ENCODE measurements at regions not wholly inside any gene's neighbourhood (a gene's known extent, or its start where the extent isn't known, plus 50 kb on each side); places are given as distances from the start of the nearest gene placed in this dataset.
"Not testable (repeated sequence)": the region's sequence is repeated elsewhere in the genome, so short reads cannot be mapped to it uniquely, and the experiment has no call there.

GRCh38 chr4:92021788-92022187 is 282.0 kb upstream of the GRID2 start:
- no peak overlapping the region for H3K27ac ChIP-seq (ENCODE audit: low read depth, low read length)
- H3K27me3 ChIP-seq (ENCODE audit: insufficient read depth, low read length), result no peaks in the 10 kb centered on the region
- H2AFZ ChIP-seq (ENCODE audit: low read length), result no peak overlapping the region
- no peaks in the 10 kb centered on the region for H3K4me1 ChIP-seq (ENCODE audit: insufficient read depth, low read length)
- no peaks in the 10 kb centered on the region for H3K79me2 ChIP-seq (ENCODE audit: insufficient read depth, low read length)
- H3K36me3 ChIP-seq (ENCODE audit: insufficient read depth, low read length), result no peaks in the 10 kb centered on the region
- H4K20me1 ChIP-seq (ENCODE audit: insufficient read depth, low read length), result no peaks in the 10 kb centered on the region
- no peak for DNase-seq (ENCODE audit: insufficient read length, low spot score, missing footprints)
- H3K9me3 ChIP-seq (ENCODE audit: low read depth, low read length), result no peaks in the 10 kb centered on the region
- no peak overlapping the region for H3K4me2 ChIP-seq (ENCODE audit: insufficient read depth, low read length)
- H3K4me3 ChIP-seq (ENCODE audit: insufficient read depth, low read length), result no peak overlapping the region
- no peak for TF ChIP-seq CTCF (IDR thresholded peaks at IDR 0.05; ENCODE audit: extremely low read depth, low read depth, low read length)

- not testable (repeated sequence) for H4K20me1 ChIP-seq (ENCODE audit: insufficient read depth, low read length); H3K79me2 ChIP-seq (ENCODE audit: insufficient read depth, low read length); H3K4me3 ChIP-seq (ENCODE audit: insufficient read depth, low read length); H3K36me3 ChIP-seq (ENCODE audit: insufficient read depth, low read length); H3K4me1 ChIP-seq (ENCODE audit: insufficient read depth, low read length); H3K4me2 ChIP-seq (ENCODE audit: insufficient read depth, low read length); H3K27ac ChIP-seq (ENCODE audit: low read depth, low read length); H3K9me3 ChIP-seq (ENCODE audit: low read depth, low read length); H3K27me3 ChIP-seq (ENCODE audit: insufficient read depth, low read length); H2AFZ ChIP-seq (ENCODE audit: low read length); DNase-seq (ENCODE audit: insufficient read length, low spot score, missing footprints)
These were observed 274.9 kb upstream of the GRID2 start for GRCh38 chr4:92028830-92029229.

GRCh38 chr4:92031825-92032224 is 271.9 kb upstream of the GRID2 start:
- no peaks in the 10 kb centered on the region for H4K20me1 ChIP-seq (ENCODE audit: insufficient read depth, low read length)
- H3K27ac ChIP-seq (ENCODE audit: low read depth, low read length), result no peak overlapping the region
- no peaks in the 10 kb centered on the region for H3K9me3 ChIP-seq (ENCODE audit: low read depth, low read length)
- no peak overlapping the region for H3K4me2 ChIP-seq (ENCODE audit: insufficient read depth, low read length)
- H3K36me3 ChIP-seq (ENCODE audit: insufficient read depth, low read length), result no peaks in the 10 kb centered on the region
- H3K4me3 ChIP-seq (ENCODE audit: insufficient read depth, low read length), result no peak overlapping the region
- no peaks in the 10 kb centered on the region for H3K27me3 ChIP-seq (ENCODE audit: insufficient read depth, low read length)
- DNase-seq (ENCODE audit: insufficient read length, low spot score, missing footprints), result no peak
- no peaks in the 10 kb centered on the region for H3K79me2 ChIP-seq (ENCODE audit: insufficient read depth, low read length)
- no peak overlapping the region for H2AFZ ChIP-seq (ENCODE audit: low read length)
- no peaks in the 10 kb centered on the region for H3K4me1 ChIP-seq (ENCODE audit: insufficient read depth, low read length)
- no peak for TF ChIP-seq CTCF (IDR thresholded peaks at IDR 0.05; ENCODE audit: extremely low read depth, low read depth, low read length)

GRCh38 chr4:92035666-92036065 is 268.1 kb upstream of the GRID2 start:
- no peaks in the 10 kb centered on the region for H4K20me1 ChIP-seq (ENCODE audit: insufficient read depth, low read length)
- TF ChIP-seq CTCF (IDR thresholded peaks at IDR 0.05; ENCODE audit: extremely low read depth, low read depth, low read length), result no peak
- no peak overlapping the region for H3K4me2 ChIP-seq (ENCODE audit: insufficient read depth, low read length)
- H3K4me3 ChIP-seq (ENCODE audit: insufficient read depth, low read length), result no peak overlapping the region
- H3K79me2 ChIP-seq (ENCODE audit: insufficient read depth, low read length), result no peaks in the 10 kb centered on the region
- H3K4me1 ChIP-seq (ENCODE audit: insufficient read depth, low read length), result no peaks in the 10 kb centered on the region
- no peaks in the 10 kb centered on the region for H3K36me3 ChIP-seq (ENCODE audit: insufficient read depth, low read length)
- no peaks in the 10 kb centered on the region for H3K27me3 ChIP-seq (ENCODE audit: insufficient read depth, low read length)
- no peak overlapping the region for H2AFZ ChIP-seq (ENCODE audit: low read length)
- no peaks in the 10 kb centered on the region for H3K9me3 ChIP-seq (ENCODE audit: low read depth, low read length)
- DNase-seq (ENCODE audit: insufficient read length, low spot score, missing footprints), result no peak
- H3K27ac ChIP-seq (ENCODE audit: low read depth, low read length), result no peak overlapping the region

- H4K20me1 ChIP-seq (ENCODE audit: insufficient read depth, low read length), result no peaks in the 10 kb centered on the region
These were observed 258.0 kb upstream of the GRID2 start for GRCh38 chr4:92045718-92046117.

More at GRCh38 chr4:92045718-92046117, 258.0 kb upstream of the GRID2 start:
- H3K4me2 ChIP-seq (ENCODE audit: insufficient read depth, low read length), result no peak overlapping the region
- no peaks in the 10 kb centered on the region for H3K36me3 ChIP-seq (ENCODE audit: insufficient read depth, low read length)
- no peak overlapping the region for H3K27ac ChIP-seq (ENCODE audit: low read depth, low read length)
- no peak overlapping the region for H3K4me3 ChIP-seq (ENCODE audit: insufficient read depth, low read length)
- H3K79me2 ChIP-seq (ENCODE audit: insufficient read depth, low read length), result no peaks in the 10 kb centered on the region
- TF ChIP-seq CTCF (IDR thresholded peaks at IDR 0.05; ENCODE audit: extremely low read depth, low read depth, low read length), result no peak
- H3K9me3 ChIP-seq (ENCODE audit: low read depth, low read length), result peaks cover 3% of the 10 kb centered on the region
- no peak overlapping the region for H2AFZ ChIP-seq (ENCODE audit: low read length)
- no peaks in the 10 kb centered on the region for H3K27me3 ChIP-seq (ENCODE audit: insufficient read depth, low read length)
- DNase-seq (ENCODE audit: insufficient read length, low spot score, missing footprints), result no peak
- no peaks in the 10 kb centered on the region for H3K4me1 ChIP-seq (ENCODE audit: insufficient read depth, low read length)

Data from osteoblast (primary cell).